RCC 7860 (cell line): ENCODE measurements at regions not wholly inside any gene's neighbourhood (a gene's known extent, or its start where the extent isn't known, plus 50 kb on each side); places are given as distances from the start of the nearest gene placed in this dataset.

Source experiments
- DNase-seq: peaks from one replicate; pipeline ENCODE4 v3.0.0-alpha.2; 2015; ENCODE audit warnings: low spot score
- FAIRE-seq: peaks from 2 replicates; lab custom pipeline; 2012; peaks lifted over from hg19 to GRCh38; lab: Jason Lieb, UNC

DNA sequence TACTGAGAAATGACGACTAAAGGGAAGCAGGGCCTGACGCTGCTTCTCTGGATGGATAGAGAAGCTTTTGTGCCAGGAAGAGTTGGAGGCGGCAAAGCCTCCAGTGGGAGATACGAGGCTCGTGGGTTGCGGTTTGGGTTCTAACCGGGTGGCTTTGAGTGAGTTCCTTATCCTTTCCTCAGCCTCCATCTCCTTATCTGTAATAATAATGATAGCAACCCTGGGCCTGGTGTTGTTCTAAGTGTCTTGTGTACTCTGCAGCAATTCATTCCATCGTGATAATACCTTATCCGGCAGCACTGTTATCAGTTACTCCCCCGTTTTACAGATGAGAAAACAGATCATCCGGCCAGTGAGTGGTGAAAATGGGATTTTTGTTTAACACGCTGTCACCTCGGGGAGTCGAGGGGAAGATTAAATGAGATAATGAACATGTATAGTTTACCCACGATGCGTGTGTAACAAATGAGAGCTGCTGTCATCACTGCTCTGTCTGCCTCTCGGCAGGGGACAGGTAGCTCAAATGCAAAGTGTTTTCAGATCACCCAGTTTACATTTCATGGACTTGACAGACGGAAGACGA lies 52.0 kb upstream of the LHX1 start:
- DNase-seq = no peak
- no peak for FAIRE-seq

DNA sequence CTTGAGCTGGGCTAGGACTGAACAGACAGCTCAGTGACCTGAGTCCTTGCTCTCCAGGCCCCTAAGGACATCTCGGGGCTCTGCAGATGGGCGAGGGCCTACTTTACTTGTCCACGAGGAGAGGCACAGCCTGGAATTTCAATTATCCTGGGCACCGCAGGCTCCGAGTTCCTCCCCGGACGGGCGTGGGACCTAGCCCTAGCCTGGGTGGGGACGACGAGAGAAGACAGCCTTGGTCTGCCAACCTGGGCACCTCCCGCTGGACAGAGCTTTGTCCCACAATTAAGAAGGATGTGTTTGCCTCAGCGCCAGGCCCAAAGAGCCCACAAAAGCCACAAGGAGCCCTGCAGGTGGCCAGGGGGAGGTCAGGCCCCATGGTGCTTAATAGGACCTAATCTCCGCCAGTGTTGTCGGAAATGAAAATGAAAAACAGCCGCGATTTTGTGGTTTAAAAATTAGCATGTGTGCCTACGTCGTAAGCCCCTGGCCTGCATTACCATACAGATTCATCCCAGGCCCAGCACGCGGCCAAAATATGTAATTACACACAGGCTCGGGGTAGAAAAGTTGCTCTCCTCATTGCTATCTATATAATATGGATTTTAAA lies 51.4 kb upstream of the LHX1 start:
- no peak for DNase-seq
- FAIRE-seq = no peak
